Stomach (tissue), 8 donors: ENCODE measurements at regions not wholly inside any gene's neighbourhood (a gene's known extent, or its start where the extent isn't known, plus 50 kb on each side); places are given as distances from the start of the nearest gene placed in this dataset.
A peak's percentile ranks its signal among the peaks of the same experiment; 100 is the strongest.

Experiments used
- DNase-seq, 2 donors: peaks; one replicate each; pipeline versions ENCODE4 v3.0.0 to v3.0.0-alpha.2; 2013 to 2019
- H3K27ac ChIP-seq, 5 donors: fragments of 200-600 bp in 4 of 5; sonication (generic) in 4 of 5; one replicate each; pipeline ENCODE4 v1.5.1; 2013 to 2019; ENCODE audit warnings: mild to moderate bottlenecking in 1 of 5, moderate library complexity in 1 of 5
- H3K27me3 ChIP-seq, 3 donors: fragments of 200-600 bp; sonication (generic); one replicate each; pipeline ENCODE4 v1.5.1; 2017 to 2019; ENCODE audit warnings: mixed run types in 1 of 3
- H3K36me3 ChIP-seq, 4 donors: fragments of 200-600 bp; sonication (generic); 1 replicate in 3 of 4; 2 replicates in 1 of 4; pipeline ENCODE4 v1.5.1; 2016 to 2019
- H3K4me1 ChIP-seq, 4 donors: fragments of 200-600 bp; sonication (generic); one replicate each; pipeline ENCODE4 v1.5.1; 2016 to 2019
- H3K4me3 ChIP-seq, 4 donors: fragments of 200-600 bp; sonication (generic) in 3 of 4; one replicate each; pipeline ENCODE4 v1.5.1; 2016 to 2019; ENCODE audit warnings: mild to moderate bottlenecking in 1 of 4
- H3K9me3 ChIP-seq, 4 donors: fragments of 200-600 bp; sonication (generic); one replicate each; pipeline ENCODE4 v1.5.1; 2016 to 2019
- CTCF ChIP-seq, 7 experiments: fragments of 450-650 bp in 4 of 7; fragments of 200-600 bp in 3 of 7; sonication (generic) in 3 of 7; IDR thresholded peaks; one replicate each; pipeline ENCODE4 v1.5.1; 2016 to 2019; ENCODE audit warnings: antibody characterized with exemption in 7 of 7, control low read depth in 2 of 7, mild to moderate bottlenecking in 1 of 7
- EP300 ChIP-seq: sonication (generic); formaldehyde crosslinking; IDR thresholded peaks from one replicate; pipeline ENCODE4 v1.6.1; 2017; ENCODE audit warnings: antibody characterized with exemption
- POLR2A ChIP-seq, 4 donors: fragments of 450-650 bp; IDR thresholded peaks; one replicate each; pipeline ENCODE4 v1.6.1; 2016; ENCODE audit warnings: antibody characterized with exemption in 4 of 4, control low read depth in 2 of 4, mild to moderate bottlenecking in 1 of 4, moderate library complexity in 1 of 4
- POLR2AphosphoS5 ChIP-seq, 3 donors: sonication (generic); formaldehyde crosslinking; IDR thresholded peaks; one replicate each; pipeline ENCODE4 v1.6.1; 2016; ENCODE audit warnings: antibody characterized with exemption in 3 of 3
- WGBS, 5 donors: extraction: QIAGEN DNeasy Blood & Tissue Kit in 3 of 5; methylation state at CpG; one replicate each; pipeline versions ENCODE4 v1.1.5 to v1.1.7; 2013 to 2018; 5-methylcytosine and 5-hydroxymethylcytosine counted together
- intact Hi-C: fragments of 100-400 bp; cut with DNase I; formaldehyde crosslinking; loops from one replicate; pipeline ENCODE4 v1.15.1; 2023; ENCODE audit warnings: low total_unique reads
- donor health status: healthy with polysubstance abuse.
- donor health status: Bipolar disorder and iron deficiency.
- donor health status: healthy.

GRCh38 chr10:61125560-61126170 is 181.7 kb upstream of the RHOBTB1 start:
- DNase-seq: peak in 1 of 2 donors; percentile 29
- intact Hi-C loops: no loop called here
- Histone ChIP-seq H3K4me3 (no peak overlapping the region), H3K9me3 (no peaks in the 10 kb centered on the region), H3K27me3 (no peaks in the 10 kb centered on the region), H3K4me1 (peaks cover 0 to 12% (median 3%) of the 10 kb centered on the region in 4 donors), H3K36me3 (no peaks in the 10 kb centered on the region), H3K27ac (no peak overlapping the region)
- WGBS, 5 donors: 27 to 44% (median 38%) methylated on average over 3 of the region's 3 CpGs
- TF ChIP-seq POLR2AphosphoS5 (IDR thresholded peaks at IDR 0.05) (no peak), EP300 (no peak), POLR2A (IDR thresholded peaks at IDR 0.05) (no peak), CTCF (IDR thresholded peaks at IDR 0.05) (no peak)

- H3K4me3 ChIP-seq: no peak overlapping the region
- no peaks in the 10 kb centered on the region for H3K36me3 ChIP-seq
- no peaks in the 10 kb centered on the region for H3K27me3 ChIP-seq
- WGBS, 5 donors: 55 to 68% (median 62%) methylated on average over 6 of the region's 6 CpGs
- TF ChIP-seq POLR2A (IDR thresholded peaks at IDR 0.05) (no peak), POLR2AphosphoS5 (IDR thresholded peaks at IDR 0.05) (no peak), EP300 (no peak), CTCF (IDR thresholded peaks at IDR 0.05) (no peak)
- H3K4me1 ChIP-seq: peaks cover 0 to 8% (median 3%) of the 10 kb centered on the region in 4 donors
- no peak for DNase-seq
- intact Hi-C loops: no loop called here
- no peak overlapping the region for H3K27ac ChIP-seq
- no peaks in the 10 kb centered on the region for H3K9me3 ChIP-seq
Measured at GRCh38 chr10:61124756-61125530, 181.0 kb upstream of the RHOBTB1 start.

- H3K27ac ChIP-seq: no peak overlapping the region
- no peaks in the 10 kb centered on the region for H3K36me3 ChIP-seq
- H3K27me3 ChIP-seq: no peaks in the 10 kb centered on the region
- DNase-seq: no peak
- intact Hi-C loops: no loop called here
- TF ChIP-seq POLR2AphosphoS5 (IDR thresholded peaks at IDR 0.05): no peak
- TF ChIP-seq CTCF (IDR thresholded peaks at IDR 0.05): no peak
- TF ChIP-seq POLR2A (IDR thresholded peaks at IDR 0.05): no peak
- no peak for TF ChIP-seq EP300
- H3K4me3 ChIP-seq: no peak overlapping the region
- peaks cover 0 to 5% (median 2%) of the 10 kb centered on the region in 4 donors for H3K4me1 ChIP-seq
- WGBS, 5 donors: 88 to 98% (median 92%) methylated on average over 2 of the region's 2 CpGs
- H3K9me3 ChIP-seq: no peaks in the 10 kb centered on the region
Measured at GRCh38 chr10:61120805-61121204, 176.8 kb upstream of the RHOBTB1 start.

- H3K27me3 ChIP-seq: no peaks in the 10 kb centered on the region
- WGBS, 5 donors: 65 to 85% (median 72%) methylated on average over 1 of the region's 1 CpG
- intact Hi-C loops: no loop called here
Measured at GRCh38 chr10:61119573-61119972, 175.6 kb upstream of the RHOBTB1 start.

More at GRCh38 chr10:61119573-61119972, 175.6 kb upstream of the RHOBTB1 start:
- Histone ChIP-seq H3K36me3 (no peaks in the 10 kb centered on the region), H3K27ac (no peak overlapping the region), H3K4me3 (no peak overlapping the region), H3K9me3 (no peaks in the 10 kb centered on the region), H3K4me1 (no peaks in the 10 kb centered on the region)
- TF ChIP-seq POLR2AphosphoS5 (IDR thresholded peaks at IDR 0.05) (no peak), POLR2A (IDR thresholded peaks at IDR 0.05) (no peak), EP300 (no peak), CTCF (IDR thresholded peaks at IDR 0.05) (no peak)
- no peak for DNase-seq
